ENCODE measurements at regions not wholly inside any gene's neighbourhood (a gene's known extent, or its start where the extent isn't known, plus 50 kb on each side); places are given as distances from the start of the nearest gene placed in this dataset.

- Mint-ChIP-seq H3K4me1 (ENCODE audit: low read depth, unreplicated experiment) (no peaks in the 10 kb centered on the region), H3K36me3 (ENCODE audit: insufficient read depth, unreplicated experiment) (no peaks in the 10 kb centered on the region), H3K27ac (ENCODE audit: unreplicated experiment) (no peak overlapping the region), H3K27me3 (ENCODE audit: unreplicated experiment) (no peaks in the 10 kb centered on the region), H3K4me3 (ENCODE audit: low read depth, unreplicated experiment) (no peak overlapping the region), H3K9me3 (ENCODE audit: low read depth, unreplicated experiment) (peaks cover 6% of the 10 kb centered on the region)
- CTCF ChIA-PET, result no interaction called here
- no TSS peak for BruUV-seq (replicated peaks)
- TF ChIP-seq, protein P1, sequence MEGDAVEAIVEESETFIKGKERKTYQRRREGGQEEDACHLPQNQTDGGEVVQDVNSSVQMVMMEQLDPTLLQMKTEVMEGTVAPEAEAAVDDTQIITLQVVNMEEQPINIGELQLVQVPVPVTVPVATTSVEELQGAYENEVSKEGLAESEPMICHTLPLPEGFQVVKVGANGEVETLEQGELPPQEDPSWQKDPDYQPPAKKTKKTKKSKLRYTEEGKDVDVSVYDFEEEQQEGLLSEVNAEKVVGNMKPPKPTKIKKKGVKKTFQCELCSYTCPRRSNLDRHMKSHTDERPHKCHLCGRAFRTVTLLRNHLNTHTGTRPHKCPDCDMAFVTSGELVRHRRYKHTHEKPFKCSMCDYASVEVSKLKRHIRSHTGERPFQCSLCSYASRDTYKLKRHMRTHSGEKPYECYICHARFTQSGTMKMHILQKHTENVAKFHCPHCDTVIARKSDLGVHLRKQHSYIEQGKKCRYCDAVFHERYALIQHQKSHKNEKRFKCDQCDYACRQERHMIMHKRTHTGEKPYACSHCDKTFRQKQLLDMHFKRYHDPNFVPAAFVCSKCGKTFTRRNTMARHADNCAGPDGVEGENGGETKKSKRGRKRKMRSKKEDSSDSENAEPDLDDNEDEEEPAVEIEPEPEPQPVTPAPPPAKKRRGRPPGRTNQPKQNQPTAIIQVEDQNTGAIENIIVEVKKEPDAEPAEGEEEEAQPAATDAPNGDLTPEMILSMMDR (IDR thresholded peaks at IDR 0.05; ENCODE audit: unreplicated experiment), result no peak
- intact Hi-C loops (cut with micrococcal nuclease; ENCODE audit: unreplicated experiment), result no loop called here
- no peak for DNase-seq
Observed at GRCh38 chr7:13708670-13709069, 280.8 kb downstream of the ETV1 start.

- H3K27ac Mint-ChIP-seq (ENCODE audit: unreplicated experiment), result no peak overlapping the region
- CTCF ChIA-PET, result interaction anchor here (0.6 kb wide), 1 partner anchor 777 kb away, joined by 3 read pairs; no protein-coding TSS in a partner anchor
- DNase-seq, result no peak
- H3K4me3 Mint-ChIP-seq (ENCODE audit: low read depth, unreplicated experiment), result no peak overlapping the region
- intact Hi-C loops (cut with micrococcal nuclease; ENCODE audit: unreplicated experiment), result no loop called here
- TF ChIP-seq, protein P1 (IDR thresholded peaks at IDR 0.05; ENCODE audit: unreplicated experiment), result no peak
- H3K4me1 Mint-ChIP-seq (ENCODE audit: low read depth, unreplicated experiment), result no peaks in the 10 kb centered on the region
- BruUV-seq (replicated peaks), result no TSS peak
- H3K9me3 Mint-ChIP-seq (ENCODE audit: low read depth, unreplicated experiment), result peaks cover 6% of the 10 kb centered on the region
- H3K27me3 Mint-ChIP-seq (ENCODE audit: unreplicated experiment), result no peaks in the 10 kb centered on the region
- no peaks in the 10 kb centered on the region for H3K36me3 Mint-ChIP-seq (ENCODE audit: insufficient read depth, unreplicated experiment)
Observed at GRCh38 chr7:13713092-13713491, 276.4 kb downstream of the ETV1 start.

DNA sequence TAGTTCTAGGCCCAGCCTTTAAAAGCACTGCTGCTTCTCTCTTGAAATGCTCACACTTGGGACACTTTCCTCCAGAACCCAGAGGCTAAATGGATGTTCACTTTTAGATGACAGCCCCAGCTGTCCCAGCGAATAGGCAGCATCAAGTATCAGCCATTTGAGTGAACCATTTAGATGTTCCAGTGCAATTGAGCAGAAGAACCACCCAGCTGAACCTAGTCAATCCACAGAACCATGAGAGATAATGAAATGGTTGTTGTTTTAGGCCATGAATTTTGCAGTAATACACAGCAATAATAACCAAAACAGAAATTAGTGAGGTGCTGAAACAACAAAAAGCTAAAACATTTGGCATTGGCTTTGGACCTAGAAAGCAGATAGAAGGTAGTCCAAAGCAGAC is 273.9 kb downstream of the ETV1 start:
- no peaks in the 10 kb centered on the region for H3K4me1 Mint-ChIP-seq (ENCODE audit: low read depth, unreplicated experiment)
- no peak overlapping the region for H3K27ac Mint-ChIP-seq (ENCODE audit: unreplicated experiment)
- no TSS peak for BruUV-seq (replicated peaks)
- DNase-seq, result no peak
- no peaks in the 10 kb centered on the region for H3K27me3 Mint-ChIP-seq (ENCODE audit: unreplicated experiment)
- H3K36me3 Mint-ChIP-seq (ENCODE audit: insufficient read depth, unreplicated experiment), result no peaks in the 10 kb centered on the region
- no peaks in the 10 kb centered on the region for H3K9me3 Mint-ChIP-seq (ENCODE audit: low read depth, unreplicated experiment)
- TF ChIP-seq, protein P1 (IDR thresholded peaks at IDR 0.05; ENCODE audit: unreplicated experiment), result no peak
- intact Hi-C loops (cut with micrococcal nuclease; ENCODE audit: unreplicated experiment), result no loop called here
- no peak overlapping the region for H3K4me3 Mint-ChIP-seq (ENCODE audit: low read depth, unreplicated experiment)
- CTCF ChIA-PET, result interaction anchor here (1.1 kb wide), 1 partner anchor 9 kb away, joined by 3 read pairs; no protein-coding TSS in a partner anchor

- CTCF ChIA-PET, result interaction anchor here (0.6 kb wide), 1 partner anchor 914 kb away, joined by 6 read pairs; no protein-coding TSS in a partner anchor
- intact Hi-C loops (cut with micrococcal nuclease; ENCODE audit: unreplicated experiment), result no loop called here
- Mint-ChIP-seq H3K4me1 (ENCODE audit: low read depth, unreplicated experiment) (no peaks in the 10 kb centered on the region), H3K9me3 (ENCODE audit: low read depth, unreplicated experiment) (no peaks in the 10 kb centered on the region), H3K27me3 (ENCODE audit: unreplicated experiment) (no peaks in the 10 kb centered on the region), H3K36me3 (ENCODE audit: insufficient read depth, unreplicated experiment) (no peaks in the 10 kb centered on the region), H3K4me3 (ENCODE audit: low read depth, unreplicated experiment) (no peak overlapping the region), H3K27ac (ENCODE audit: unreplicated experiment) (no peak overlapping the region)
- no peak for DNase-seq
- no TSS peak for BruUV-seq (replicated peaks)
- TF ChIP-seq, protein P1 (IDR thresholded peaks at IDR 0.05; ENCODE audit: unreplicated experiment), result no peak
Observed at GRCh38 chr7:13717031-13717430, 272.4 kb downstream of the ETV1 start.
